ENCODE measurements at regions not wholly inside any gene's neighbourhood (a gene's known extent, or its start where the extent isn't known, plus 50 kb on each side); places are given as distances from the start of the nearest gene placed in this dataset.

DNA sequence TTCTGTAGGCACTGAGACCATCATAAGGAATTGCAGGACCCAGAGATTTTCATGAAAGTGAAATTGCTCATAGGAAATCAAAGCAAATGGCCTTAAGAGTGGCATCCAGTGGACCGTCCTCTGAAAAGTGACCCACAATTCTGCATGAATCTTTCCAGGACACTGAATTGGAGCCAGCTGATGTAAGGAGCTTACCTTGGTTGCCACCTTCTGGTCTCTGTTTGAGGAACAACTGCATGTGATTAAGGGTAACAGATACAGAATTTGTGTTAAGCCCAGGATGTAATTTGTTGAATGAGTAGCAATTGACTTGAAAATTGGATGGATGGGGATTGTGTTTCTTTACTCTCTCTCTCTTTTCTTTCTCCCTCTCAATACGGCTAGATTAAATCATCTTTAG is 49.9 kb upstream of the GAS1 start:
- no peak for ATAC-seq (replicated peaks)
- Mint-ChIP-seq H3K9me3 (no peaks in the 10 kb centered on the region), H3K27me3 (peaks cover 47 to 48% of the 10 kb centered on the region in 2 donors), H3K4me3 (no peak overlapping the region), H3K27ac (no peak overlapping the region), H3K36me3 (ENCODE audit: insufficient read depth) (peaks cover 4% of the 10 kb centered on the region), H3K4me1 (ENCODE audit: low read depth in 2 of 2) (no peaks in the 10 kb centered on the region)
- no peak for DNase-seq

DNA sequence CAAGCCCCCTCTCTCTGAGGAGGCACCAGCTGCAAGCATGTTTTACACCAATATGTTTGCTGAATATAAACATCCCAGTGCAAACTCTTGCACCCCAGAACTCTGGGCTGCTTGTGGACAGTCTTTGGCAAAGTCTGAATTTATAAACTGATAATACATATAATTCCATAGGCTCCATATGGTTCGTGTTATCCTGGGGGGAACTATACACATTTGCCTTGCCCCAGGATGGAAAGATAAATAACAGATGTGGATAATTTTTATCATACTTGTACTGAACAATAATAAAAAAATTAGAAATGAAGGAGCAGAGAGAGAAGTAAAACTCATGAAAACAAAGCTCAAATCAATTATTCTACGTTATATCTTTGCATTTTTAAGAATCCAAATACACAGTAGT is 50.6 kb upstream of the GAS1 start:
- no peak overlapping the region for H3K4me3 Mint-ChIP-seq
- no peaks in the 10 kb centered on the region for H3K4me1 Mint-ChIP-seq (ENCODE audit: low read depth in 2 of 2)
- ATAC-seq (replicated peaks) (no peak), DNase-seq (no peak)
- H3K9me3 Mint-ChIP-seq: no peaks in the 10 kb centered on the region
- no peak overlapping the region for H3K27ac Mint-ChIP-seq
- H3K36me3 Mint-ChIP-seq (ENCODE audit: insufficient read depth): peaks cover 4% of the 10 kb centered on the region
- peaks cover 47 to 48% of the 10 kb centered on the region in 2 donors for H3K27me3 Mint-ChIP-seq

DNA sequence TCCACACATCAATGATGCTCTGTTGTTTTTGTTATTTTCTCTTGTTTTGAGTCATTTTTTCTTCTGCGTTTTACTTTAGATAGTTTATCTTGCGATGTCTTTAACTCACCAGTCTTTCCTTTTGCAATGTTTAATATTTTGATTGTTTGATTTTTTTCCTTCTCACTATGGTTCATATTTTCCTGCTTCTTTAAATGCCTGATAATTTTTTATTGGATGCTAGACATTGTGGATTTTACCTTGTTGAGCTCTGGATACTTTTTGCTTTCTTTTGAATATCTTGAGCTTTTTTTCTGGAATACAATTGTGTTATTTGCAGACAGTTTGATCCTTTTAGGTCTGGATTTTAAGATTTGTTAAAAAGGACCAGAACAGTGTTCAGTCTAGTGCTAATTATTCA is 55.2 kb upstream of the GAS1 start:
- no peaks in the 10 kb centered on the region for H3K9me3 Mint-ChIP-seq
- DNase-seq: no peak
- H3K36me3 Mint-ChIP-seq (ENCODE audit: insufficient read depth): no peaks in the 10 kb centered on the region
- H3K4me1 Mint-ChIP-seq (ENCODE audit: low read depth in 2 of 2): no peaks in the 10 kb centered on the region
- H3K27me3 Mint-ChIP-seq: peaks cover 34 to 42% of the 10 kb centered on the region in 2 donors
- H3K27ac Mint-ChIP-seq: no peak overlapping the region
- no peak for ATAC-seq (replicated peaks)
- H3K4me3 Mint-ChIP-seq: no peak overlapping the region

DNA sequence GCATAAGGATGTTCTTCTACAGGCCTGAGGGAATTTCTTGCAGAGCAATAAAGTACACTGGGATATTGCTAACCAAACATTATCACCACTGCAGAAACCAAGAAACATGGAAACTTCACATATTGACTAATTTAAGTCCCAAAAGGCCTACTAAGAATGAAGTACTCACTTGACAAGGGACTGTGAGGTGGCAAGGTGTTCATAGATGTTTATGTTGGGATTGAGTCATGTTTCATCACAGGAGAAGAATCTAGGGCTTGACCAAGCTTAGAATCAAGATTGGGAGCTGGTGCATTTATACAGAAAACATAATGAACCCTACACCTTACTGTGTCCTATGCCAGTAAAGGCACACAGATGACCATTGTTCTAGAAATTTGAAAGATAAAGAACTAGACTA is 56.7 kb upstream of the GAS1 start:
- H3K27me3 Mint-ChIP-seq: peaks cover 33 to 40% of the 10 kb centered on the region in 2 donors
- no peaks in the 10 kb centered on the region for H3K36me3 Mint-ChIP-seq (ENCODE audit: insufficient read depth)
- no peak for ATAC-seq (replicated peaks)
- no peak overlapping the region for H3K27ac Mint-ChIP-seq
- H3K9me3 Mint-ChIP-seq: no peaks in the 10 kb centered on the region
- DNase-seq: no peak
- H3K4me1 Mint-ChIP-seq (ENCODE audit: low read depth in 2 of 2): no peaks in the 10 kb centered on the region
- no peak overlapping the region for H3K4me3 Mint-ChIP-seq

DNA sequence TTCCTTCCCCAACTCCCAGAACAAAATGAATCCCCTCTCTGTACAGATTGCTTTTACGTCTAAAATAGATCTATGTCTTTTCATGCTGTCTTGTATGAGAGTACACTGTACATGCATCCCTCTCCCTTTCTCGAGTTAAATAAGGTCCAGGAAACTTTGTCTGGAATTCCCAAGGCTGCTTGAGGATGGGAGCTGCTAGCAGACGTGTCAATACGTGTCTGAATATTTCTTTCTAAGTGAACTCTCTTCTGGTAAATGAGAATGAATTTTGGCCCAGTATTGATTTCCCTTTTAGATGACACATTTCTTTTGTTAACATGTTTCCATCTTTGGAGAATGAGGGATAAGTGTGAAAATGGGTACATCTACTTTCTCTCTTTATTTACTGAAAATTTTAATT is 59.6 kb upstream of the GAS1 start:
- no peaks in the 10 kb centered on the region for H3K9me3 Mint-ChIP-seq

DNA sequence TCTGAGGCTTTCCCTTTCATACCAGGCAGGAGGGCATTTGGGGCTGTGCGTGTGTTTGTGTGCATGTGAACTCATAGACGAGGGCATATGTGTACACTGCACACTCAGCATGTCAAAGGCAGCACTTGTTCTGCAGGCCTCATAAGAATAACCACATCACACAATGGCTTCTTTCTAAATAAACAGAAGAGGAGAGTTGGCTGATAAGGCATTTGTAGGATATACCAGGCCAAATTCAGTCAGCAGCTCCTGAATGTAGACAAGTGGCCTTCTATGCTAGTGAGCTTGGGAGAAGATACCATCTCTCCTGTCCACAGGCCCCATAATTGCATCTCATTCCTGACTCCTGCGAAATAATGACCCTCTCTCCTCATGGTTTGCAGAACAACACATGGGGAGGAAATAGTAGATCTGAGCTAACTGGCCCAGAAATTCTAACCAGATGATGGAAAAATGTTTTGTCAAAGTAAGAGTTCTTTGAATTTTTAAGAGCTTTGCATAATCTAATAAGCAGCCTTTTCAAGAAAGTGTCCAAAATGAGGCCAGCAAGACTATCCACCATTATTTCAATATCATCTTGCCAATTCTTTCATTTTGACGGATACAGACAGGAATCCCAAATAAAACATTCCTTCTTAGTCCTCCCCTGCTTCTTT is 60.5 kb upstream of the GAS1 start:
- Mint-ChIP-seq H3K27ac (no peak overlapping the region), H3K4me3 (no peak overlapping the region), H3K27me3 (peaks cover 31 to 52% of the 10 kb centered on the region in 2 donors), H3K36me3 (ENCODE audit: insufficient read depth) (no peaks in the 10 kb centered on the region), H3K4me1 (ENCODE audit: low read depth in 2 of 2) (no peaks in the 10 kb centered on the region), H3K9me3 (no peaks in the 10 kb centered on the region)
- no peak for ATAC-seq (replicated peaks)
- no peak for DNase-seq

More for the DNA sequence above, 59.6 kb upstream of the GAS1 start:
- H3K4me1 Mint-ChIP-seq (ENCODE audit: low read depth in 2 of 2): no peaks in the 10 kb centered on the region
- peaks cover 38 to 57% of the 10 kb centered on the region in 2 donors for H3K27me3 Mint-ChIP-seq
- no peak for ATAC-seq (replicated peaks)
- no peak overlapping the region for H3K27ac Mint-ChIP-seq
- no peak for DNase-seq
- no peak overlapping the region for H3K4me3 Mint-ChIP-seq
- no peaks in the 10 kb centered on the region for H3K36me3 Mint-ChIP-seq (ENCODE audit: insufficient read depth)

DNA sequence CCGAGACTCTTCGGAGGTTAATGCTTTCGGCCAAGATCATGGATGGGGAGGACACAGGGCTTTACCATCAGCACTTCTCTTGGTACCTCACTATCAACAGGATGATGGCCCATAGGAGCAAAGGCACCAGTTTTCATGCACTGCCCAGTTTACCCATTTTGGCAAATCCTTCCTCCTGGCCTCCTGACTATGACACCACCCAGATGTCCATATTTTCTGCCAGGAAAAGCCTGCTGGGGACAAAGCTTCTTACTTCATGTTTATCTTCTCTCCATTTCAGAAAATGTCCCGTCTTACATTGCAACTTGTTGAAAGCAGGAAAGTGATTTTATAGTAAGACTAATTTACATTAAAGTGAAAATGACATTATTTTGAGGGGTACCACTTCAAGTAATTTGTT is 61.4 kb upstream of the GAS1 start:
- Mint-ChIP-seq H3K4me1 (ENCODE audit: low read depth in 2 of 2) (no peaks in the 10 kb centered on the region), H3K9me3 (no peaks in the 10 kb centered on the region), H3K27me3 (peaks cover 23 to 44% of the 10 kb centered on the region in 2 donors), H3K36me3 (ENCODE audit: insufficient read depth) (no peaks in the 10 kb centered on the region), H3K27ac (no peak overlapping the region), H3K4me3 (no peak overlapping the region)
- no peak for ATAC-seq (replicated peaks)
- DNase-seq: no peak

DNA sequence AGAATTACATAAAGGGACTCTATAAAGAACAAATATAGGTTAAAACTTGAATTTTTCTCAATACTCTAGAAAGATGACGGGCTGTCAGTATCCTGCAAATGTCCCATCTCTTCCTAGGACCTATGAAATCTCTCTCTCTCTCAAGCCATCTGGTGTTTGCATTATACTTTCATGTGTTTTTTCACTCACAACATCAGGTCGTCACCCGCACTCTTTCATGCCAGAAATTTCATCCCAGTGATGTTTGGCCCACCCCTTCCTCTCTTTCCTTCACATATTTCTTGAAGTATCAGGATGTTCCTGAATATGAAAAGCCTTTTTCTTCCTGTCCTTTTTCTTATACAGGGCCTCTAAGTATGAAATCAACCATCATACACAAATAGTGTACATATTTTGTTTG is 63.3 kb upstream of the GAS1 start:
- H3K36me3 Mint-ChIP-seq (ENCODE audit: insufficient read depth): no peaks in the 10 kb centered on the region

DNA sequence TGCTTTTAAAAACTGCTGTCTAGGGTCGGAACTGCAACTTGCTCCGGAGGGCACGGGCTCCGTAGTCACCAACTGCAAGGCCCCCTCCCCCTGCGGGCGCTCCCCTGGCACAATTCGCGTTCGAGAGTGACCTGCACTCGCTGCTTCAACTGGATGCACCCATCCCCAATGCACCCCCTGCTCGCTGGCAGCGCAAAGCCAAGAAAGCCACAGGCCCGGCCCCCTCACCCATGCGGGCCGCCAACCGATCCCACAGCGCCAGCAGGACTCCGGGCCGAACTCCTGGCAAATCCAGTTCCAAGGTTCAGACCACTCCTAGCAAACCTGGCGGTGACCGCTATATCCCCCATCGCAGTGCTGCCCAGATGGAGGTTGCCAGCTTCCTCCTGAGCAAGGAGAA is 64.2 kb upstream of the GAS1 start:
- H3K9me3 Mint-ChIP-seq: no peaks in the 10 kb centered on the region

More for the DNA sequence above, 63.3 kb upstream of the GAS1 start:
- no peaks in the 10 kb centered on the region for H3K9me3 Mint-ChIP-seq
- no peak for DNase-seq
- no peaks in the 10 kb centered on the region for H3K4me1 Mint-ChIP-seq (ENCODE audit: low read depth in 2 of 2)
- no peak overlapping the region for H3K4me3 Mint-ChIP-seq
- H3K27ac Mint-ChIP-seq: no peak overlapping the region
- peaks cover 24 to 36% of the 10 kb centered on the region in 2 donors for H3K27me3 Mint-ChIP-seq
- ATAC-seq (replicated peaks): no peak

DNA sequence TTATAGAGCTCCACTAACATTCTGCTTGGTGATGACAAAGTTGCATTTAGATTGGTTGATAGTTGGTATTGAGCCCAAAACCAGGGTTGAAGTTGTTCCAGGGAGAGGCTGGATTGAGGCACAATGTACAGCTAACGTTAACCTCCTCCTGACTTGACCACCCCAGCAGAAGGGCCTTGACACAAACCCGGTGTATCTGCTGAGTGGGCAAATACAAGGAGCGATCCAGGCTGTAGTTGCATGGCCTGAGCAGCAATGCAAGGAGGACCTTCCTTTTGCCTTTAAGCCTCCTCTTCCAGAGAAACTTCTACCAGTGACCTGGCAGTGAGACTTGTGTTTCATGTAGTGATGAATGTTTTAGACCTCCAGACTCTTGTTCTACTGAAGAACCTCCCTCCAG is 66.2 kb upstream of the GAS1 start:
- peaks cover 3% of the 10 kb centered on the region for H3K36me3 Mint-ChIP-seq (ENCODE audit: insufficient read depth)
- no peak overlapping the region for H3K27ac Mint-ChIP-seq
- no peak for ATAC-seq (replicated peaks)
- DNase-seq: no peak
- no peaks in the 10 kb centered on the region for H3K4me1 Mint-ChIP-seq (ENCODE audit: low read depth in 2 of 2)
- H3K9me3 Mint-ChIP-seq: no peaks in the 10 kb centered on the region
- H3K4me3 Mint-ChIP-seq: no peak overlapping the region
- peaks cover 20 to 37% of the 10 kb centered on the region in 2 donors for H3K27me3 Mint-ChIP-seq

More for the DNA sequence above, 64.2 kb upstream of the GAS1 start:
- H3K4me3 Mint-ChIP-seq: no peak overlapping the region
- no peak for DNase-seq
- H3K27ac Mint-ChIP-seq: no peak overlapping the region
- H3K4me1 Mint-ChIP-seq (ENCODE audit: low read depth in 2 of 2): no peaks in the 10 kb centered on the region
- no peaks in the 10 kb centered on the region for H3K36me3 Mint-ChIP-seq (ENCODE audit: insufficient read depth)
- ATAC-seq (replicated peaks): no peak
- H3K27me3 Mint-ChIP-seq: peaks cover 28 to 36% of the 10 kb centered on the region in 2 donors

DNA sequence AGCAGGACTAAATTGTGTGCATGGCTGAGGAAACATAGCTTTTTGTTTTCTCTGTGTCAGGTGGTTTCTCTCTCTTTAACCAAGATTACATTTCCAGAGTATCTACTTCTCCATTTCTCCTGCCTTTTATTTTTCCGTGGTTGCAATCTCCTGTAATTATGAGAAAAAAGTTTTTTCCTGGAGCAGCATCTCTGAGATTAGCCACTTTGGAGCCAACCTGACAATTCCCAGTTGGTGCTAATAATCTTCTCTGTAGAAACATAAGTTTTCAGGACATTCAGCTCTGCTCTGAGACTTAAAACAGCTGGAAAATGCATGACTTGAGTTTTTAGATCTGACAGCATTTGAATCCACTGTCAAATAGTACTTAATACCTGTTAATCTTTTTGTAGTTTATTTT is 67.1 kb upstream of the GAS1 start:
- no peak overlapping the region for H3K4me3 Mint-ChIP-seq
- no peak for ATAC-seq (replicated peaks)
- peaks cover 3% of the 10 kb centered on the region for H3K36me3 Mint-ChIP-seq (ENCODE audit: insufficient read depth)
- H3K9me3 Mint-ChIP-seq: no peaks in the 10 kb centered on the region
- DNase-seq: no peak
- H3K27ac Mint-ChIP-seq: no peak overlapping the region
- H3K27me3 Mint-ChIP-seq: peaks cover 20 to 38% of the 10 kb centered on the region in 2 donors
- H3K4me1 Mint-ChIP-seq (ENCODE audit: low read depth in 2 of 2): no peaks in the 10 kb centered on the region

DNA sequence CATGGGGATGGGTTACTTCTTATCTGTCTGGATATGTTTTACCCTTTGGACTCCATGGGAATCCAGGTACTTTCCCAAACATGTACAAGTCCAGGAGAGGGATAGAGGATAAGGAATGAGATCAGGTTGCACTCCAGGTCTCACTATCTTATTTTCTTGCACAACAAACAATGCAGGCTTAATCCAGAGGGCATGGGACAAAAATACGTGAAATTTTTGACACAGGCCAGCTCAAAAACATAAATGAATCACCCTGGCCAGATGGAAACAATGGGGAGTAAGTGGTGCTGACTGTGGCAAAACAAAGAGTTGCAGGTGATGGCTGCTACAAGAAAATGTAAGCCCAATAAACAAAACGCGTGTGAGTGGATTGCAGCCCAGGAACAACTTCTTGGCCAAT is 69.4 kb upstream of the GAS1 start:
- ATAC-seq (replicated peaks) (no peak), DNase-seq (no peak)
- H3K4me3 Mint-ChIP-seq: no peak overlapping the region
- peaks cover 3% of the 10 kb centered on the region for H3K36me3 Mint-ChIP-seq (ENCODE audit: insufficient read depth)
- H3K4me1 Mint-ChIP-seq (ENCODE audit: low read depth in 2 of 2): no peaks in the 10 kb centered on the region
- no peaks in the 10 kb centered on the region for H3K9me3 Mint-ChIP-seq
- peaks cover 17 to 40% of the 10 kb centered on the region in 2 donors for H3K27me3 Mint-ChIP-seq
- no peak overlapping the region for H3K27ac Mint-ChIP-seq

DNA sequence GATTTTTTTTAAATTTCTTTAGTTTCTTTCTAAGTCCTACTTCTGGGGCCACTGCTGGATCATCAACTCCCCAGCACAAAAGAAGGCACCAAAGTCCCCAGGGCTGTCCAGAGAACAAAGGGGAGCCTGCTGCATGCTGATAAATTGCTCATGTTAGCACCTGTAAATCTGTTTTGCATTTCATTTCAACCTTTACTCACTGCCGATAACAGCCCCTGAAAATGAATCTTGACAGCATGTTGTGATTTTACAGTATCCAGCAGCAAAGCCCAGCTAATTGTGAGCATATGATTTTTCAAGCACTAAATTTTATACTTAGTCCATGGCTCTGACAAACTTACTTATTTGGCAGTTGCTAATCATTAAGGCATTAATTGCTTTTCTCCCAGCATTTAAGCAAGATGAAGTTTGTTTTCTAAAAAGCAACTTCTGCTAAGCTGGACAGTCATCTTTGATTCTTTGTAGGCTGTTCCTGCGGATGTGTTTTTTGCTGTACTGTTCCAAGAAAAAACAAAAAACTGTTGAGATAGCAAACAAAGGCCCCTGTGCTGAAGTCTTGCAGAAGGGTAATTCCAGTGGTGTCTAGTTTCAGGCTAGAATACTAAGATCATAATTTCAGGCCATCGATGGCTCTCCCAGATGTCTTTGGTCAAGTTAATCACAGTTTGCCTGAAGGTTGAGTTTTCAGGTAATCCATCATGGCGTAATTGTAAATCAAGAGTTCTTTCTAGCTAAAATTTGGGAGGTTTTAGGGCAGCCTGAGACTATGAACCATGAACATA is 73.1 kb upstream of the GAS1 start:
- peaks cover 3% of the 10 kb centered on the region for H3K36me3 Mint-ChIP-seq (ENCODE audit: insufficient read depth)
- ATAC-seq (replicated peaks): no peak

DNA sequence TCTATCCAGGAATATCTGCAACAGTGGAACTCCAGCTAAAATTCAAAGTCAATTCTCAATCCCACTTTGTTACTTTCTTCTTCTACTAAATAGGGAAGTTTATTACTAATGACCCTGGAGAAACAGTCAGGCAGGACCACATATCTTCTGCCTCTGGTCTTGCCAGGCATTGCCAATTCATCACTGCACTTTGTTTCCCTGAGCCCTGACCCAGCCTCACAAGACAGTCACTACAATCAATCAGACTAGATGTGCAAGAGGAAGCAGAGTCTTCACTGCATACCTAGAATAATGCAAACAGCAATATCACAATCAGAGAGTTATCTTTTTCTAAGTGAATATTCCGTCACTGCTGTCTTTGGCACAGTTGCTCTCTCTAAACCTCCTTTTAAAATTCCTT is 74.9 kb upstream of the GAS1 start:
- ATAC-seq (replicated peaks) (no peak), DNase-seq (no peak)
- Mint-ChIP-seq H3K4me1 (ENCODE audit: low read depth in 2 of 2) (no peaks in the 10 kb centered on the region), H3K27ac (no peak overlapping the region), H3K9me3 (no peaks in the 10 kb centered on the region), H3K36me3 (ENCODE audit: insufficient read depth) (peaks cover 3% of the 10 kb centered on the region), H3K4me3 (no peak overlapping the region), H3K27me3 (peaks cover 42 to 65% of the 10 kb centered on the region in 2 donors)

More for the DNA sequence above, 73.1 kb upstream of the GAS1 start:
- no peaks in the 10 kb centered on the region for H3K4me1 Mint-ChIP-seq (ENCODE audit: low read depth in 2 of 2)
- H3K27ac Mint-ChIP-seq: no peak overlapping the region
- H3K27me3 Mint-ChIP-seq: peaks cover 34 to 50% of the 10 kb centered on the region in 2 donors
- DNase-seq: no peak
- no peak overlapping the region for H3K4me3 Mint-ChIP-seq
- no peaks in the 10 kb centered on the region for H3K9me3 Mint-ChIP-seq

Measured in effector memory CD8-positive, alpha-beta T cell (primary cell).